Lower leg skin (tissue), 4 donors: ENCODE measurements at regions not wholly inside any gene's neighbourhood (a gene's known extent, or its start where the extent isn't known, plus 50 kb on each side); places are given as distances from the start of the nearest gene placed in this dataset.

Experiments
- DNase-seq, 2 donors: peaks; one replicate each; pipeline ENCODE4 v3.0.0-alpha.2; 2019; ENCODE audit warnings: low spot score in 2 of 2
- H3K4me3 ChIP-seq: fragments of 200-600 bp; sonication (generic); 2 replicates; pipeline ENCODE4 v1.5.1; 2017; ENCODE audit warnings: mild to moderate bottlenecking, low read depth; ENCODE audit not compliant: poor library complexity, severe bottlenecking
- POLR2A ChIP-seq, 2 donors: fragments of 450-650 bp; IDR thresholded peaks; one replicate each; pipeline ENCODE4 v1.6.1; 2016 to 2017; ENCODE audit warnings: antibody characterized with exemption in 2 of 2, mild to moderate bottlenecking in 1 of 2, moderate library complexity in 1 of 2
- WGBS, 2 donors: methylation state at CpG; one replicate each; pipeline ENCODE4 v1.1.5; 2018; 5-methylcytosine and 5-hydroxymethylcytosine counted together
- intact Hi-C: fragments of 100-400 bp; cut with DNase I; formaldehyde crosslinking; loops from one replicate; pipeline ENCODE4 v1.15.0; 2023; ENCODE audit warnings: low total_unique reads
- TF ChIP-seq, protein P1 (sequence below), 3 donors: fragments of 450-650 bp; IDR thresholded peaks; one replicate each; pipeline ENCODE4 v1.5.1; 2016; ENCODE audit warnings: antibody characterized with exemption in 3 of 3, mild to moderate bottlenecking in 3 of 3, moderate library complexity in 2 of 3

DNA sequence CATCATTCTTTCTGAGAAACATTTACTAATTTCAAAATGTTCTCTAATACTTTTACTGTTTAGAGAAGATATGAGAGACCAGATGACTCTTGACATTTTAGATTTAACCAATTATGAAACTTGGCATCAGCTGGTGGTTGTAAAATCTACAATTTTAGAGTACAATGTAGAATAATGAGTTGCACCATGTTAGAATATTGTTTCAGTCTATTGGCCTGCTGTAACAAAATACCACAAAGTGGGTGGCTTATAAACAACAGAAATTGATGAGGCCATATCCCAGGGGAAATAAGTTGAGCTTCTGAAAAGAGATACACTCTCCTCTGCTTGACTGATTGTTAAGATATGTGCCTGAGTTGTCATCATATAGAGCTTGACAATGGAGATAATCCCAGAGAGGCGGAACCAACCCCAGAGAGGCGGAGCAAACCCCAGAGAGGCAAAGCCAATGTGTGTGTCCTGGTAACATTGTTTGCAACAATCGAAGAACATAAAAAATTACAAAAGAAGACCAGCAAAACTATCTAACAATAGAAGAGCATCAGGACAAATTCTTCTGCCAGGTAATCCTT, 373.0 kb upstream of the SLITRK1 start:
- 91 to 94% methylated on average over 3 of the region's 3 CpGs for WGBS, 2 donors
- TF ChIP-seq, protein P1, sequence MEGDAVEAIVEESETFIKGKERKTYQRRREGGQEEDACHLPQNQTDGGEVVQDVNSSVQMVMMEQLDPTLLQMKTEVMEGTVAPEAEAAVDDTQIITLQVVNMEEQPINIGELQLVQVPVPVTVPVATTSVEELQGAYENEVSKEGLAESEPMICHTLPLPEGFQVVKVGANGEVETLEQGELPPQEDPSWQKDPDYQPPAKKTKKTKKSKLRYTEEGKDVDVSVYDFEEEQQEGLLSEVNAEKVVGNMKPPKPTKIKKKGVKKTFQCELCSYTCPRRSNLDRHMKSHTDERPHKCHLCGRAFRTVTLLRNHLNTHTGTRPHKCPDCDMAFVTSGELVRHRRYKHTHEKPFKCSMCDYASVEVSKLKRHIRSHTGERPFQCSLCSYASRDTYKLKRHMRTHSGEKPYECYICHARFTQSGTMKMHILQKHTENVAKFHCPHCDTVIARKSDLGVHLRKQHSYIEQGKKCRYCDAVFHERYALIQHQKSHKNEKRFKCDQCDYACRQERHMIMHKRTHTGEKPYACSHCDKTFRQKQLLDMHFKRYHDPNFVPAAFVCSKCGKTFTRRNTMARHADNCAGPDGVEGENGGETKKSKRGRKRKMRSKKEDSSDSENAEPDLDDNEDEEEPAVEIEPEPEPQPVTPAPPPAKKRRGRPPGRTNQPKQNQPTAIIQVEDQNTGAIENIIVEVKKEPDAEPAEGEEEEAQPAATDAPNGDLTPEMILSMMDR (IDR thresholded peaks at IDR 0.05), result no peak
- no peak for TF ChIP-seq POLR2A (IDR thresholded peaks at IDR 0.05)
- H3K4me3 ChIP-seq, result no peak overlapping the region
- DNase-seq, result no peak
- intact Hi-C loops, result no loop called here

DNA sequence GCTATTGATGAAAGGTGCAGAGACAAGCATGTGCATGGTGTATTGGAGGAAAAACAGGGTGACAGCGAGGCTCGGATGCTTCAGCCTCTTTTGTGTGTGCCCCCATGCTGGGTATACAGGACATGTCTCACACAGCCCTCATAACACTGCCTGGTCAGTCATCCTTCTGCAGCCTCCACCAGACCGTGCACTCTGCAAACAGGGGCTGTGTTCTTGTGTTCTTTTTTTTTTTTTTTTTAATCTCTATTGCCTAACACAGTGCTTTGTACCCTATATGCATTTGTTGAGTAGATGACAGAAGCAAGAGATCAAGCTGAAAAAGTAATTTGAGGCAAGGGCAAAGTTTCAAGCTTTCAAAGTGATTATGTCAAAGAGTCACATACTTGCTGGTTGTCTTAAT, 367.2 kb upstream of the SLITRK1 start:
- DNase-seq, result no peak

DNA sequence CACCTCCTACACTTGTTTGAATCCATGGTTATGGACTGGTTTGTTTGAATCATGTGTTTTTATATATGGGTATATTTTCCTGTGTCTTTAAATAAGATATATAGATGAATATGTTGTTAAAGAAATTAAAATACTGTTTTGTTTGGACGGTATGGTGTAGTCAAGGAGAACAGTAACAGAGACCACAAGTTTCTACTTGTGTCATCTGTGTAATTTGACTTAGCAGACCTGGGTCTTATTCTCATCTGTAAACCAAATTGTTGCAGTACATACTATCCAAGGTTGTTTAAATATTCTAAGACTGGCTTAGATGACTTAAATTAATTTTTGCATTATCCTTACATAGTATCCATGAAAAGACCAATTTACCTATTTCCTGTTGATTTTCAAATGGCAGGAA, 361.1 kb upstream of the SLITRK1 start:
- DNase-seq, result no peak
- TF ChIP-seq, protein P1 (IDR thresholded peaks at IDR 0.05), result no peak
- TF ChIP-seq POLR2A (IDR thresholded peaks at IDR 0.05), result no peak
- WGBS, 2 donors, result 43 to 45% methylated on average over 1 of the region's 1 CpG
- intact Hi-C loops, result no loop called here
- no peak overlapping the region for H3K4me3 ChIP-seq

More for the DNA sequence above, 367.2 kb upstream of the SLITRK1 start:
- intact Hi-C loops, result no loop called here
- H3K4me3 ChIP-seq, result no peak overlapping the region
- WGBS, 2 donors, result 83 to 90% methylated on average over 3 of the region's 3 CpGs
- TF ChIP-seq, protein P1 (IDR thresholded peaks at IDR 0.05), result no peak
- no peak for TF ChIP-seq POLR2A (IDR thresholded peaks at IDR 0.05)

DNA sequence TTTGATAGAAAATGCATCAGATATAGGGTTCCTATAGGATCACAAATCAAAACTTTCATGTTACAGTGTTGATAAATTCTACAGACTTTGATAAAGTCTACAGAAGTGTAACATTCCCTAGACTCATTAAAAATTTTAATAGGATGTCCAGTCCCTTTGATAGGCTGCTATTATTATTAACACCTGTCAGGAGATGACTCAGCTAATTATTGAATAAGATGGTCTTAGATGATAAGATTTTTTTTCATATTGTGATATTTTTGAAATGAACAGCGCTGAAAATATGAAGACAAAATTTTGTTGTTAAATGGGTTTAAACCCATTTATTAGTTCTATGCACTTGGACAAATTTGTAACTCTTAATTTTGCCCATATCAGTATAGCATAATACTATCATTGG, 356.8 kb upstream of the SLITRK1 start:
- no peak for DNase-seq
- no peak for TF ChIP-seq POLR2A (IDR thresholded peaks at IDR 0.05)
- TF ChIP-seq, protein P1 (IDR thresholded peaks at IDR 0.05), result no peak
- 96 to 98% methylated on average over 1 of the region's 1 CpG for WGBS, 2 donors
- no peak overlapping the region for H3K4me3 ChIP-seq
- intact Hi-C loops, result no loop called here

DNA sequence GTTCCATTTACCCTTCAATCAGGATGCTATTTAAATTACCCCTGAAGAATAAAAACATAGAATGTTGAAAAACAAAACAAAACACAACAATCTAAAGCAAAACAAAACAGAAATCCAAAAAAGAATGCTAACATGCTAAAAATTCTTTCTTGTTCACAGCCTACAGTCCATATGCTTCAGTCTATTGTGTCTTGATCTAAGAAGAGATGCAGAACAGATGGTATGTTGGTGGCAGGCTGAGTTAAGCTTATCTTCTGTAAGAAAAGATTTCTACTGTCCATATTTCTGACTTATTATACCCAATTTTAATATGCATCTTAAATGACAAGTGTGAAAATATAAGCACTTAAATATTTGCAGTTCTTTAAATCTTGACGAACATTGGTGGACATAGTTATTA, 356.1 kb upstream of the SLITRK1 start:
- H3K4me3 ChIP-seq, result no peak overlapping the region
- intact Hi-C loops, result no loop called here
- DNase-seq, result no peak
- 85 to 89% methylated on average over 1 of the region's 1 CpG for WGBS, 2 donors
- TF ChIP-seq POLR2A (IDR thresholded peaks at IDR 0.05), result no peak
- TF ChIP-seq, protein P1 (IDR thresholded peaks at IDR 0.05), result no peak

DNA sequence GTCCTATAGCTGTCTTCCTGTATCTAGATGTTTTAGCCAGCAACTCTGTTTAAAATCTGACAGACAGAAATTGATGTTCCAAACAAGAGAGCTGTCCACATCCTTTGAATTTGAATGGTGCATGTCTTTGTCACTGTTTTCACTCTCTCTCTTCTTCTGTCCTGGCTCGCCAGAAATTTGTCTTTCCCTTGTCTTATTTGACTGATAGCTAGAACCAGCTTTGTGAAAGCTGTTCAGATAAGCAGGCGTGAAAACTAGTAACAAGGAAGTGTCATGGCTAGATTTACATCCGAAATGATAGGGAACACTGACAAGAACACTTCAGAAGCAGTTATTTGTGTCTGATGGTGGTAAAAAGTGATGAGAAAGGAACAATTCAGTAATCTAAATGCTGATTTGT, 354.9 kb upstream of the SLITRK1 start:
- no peak overlapping the region for H3K4me3 ChIP-seq
- 48 to 56% methylated on average over 3 of the region's 3 CpGs for WGBS, 2 donors
- DNase-seq, result no peak
- intact Hi-C loops, result no loop called here
- TF ChIP-seq, protein P1 (IDR thresholded peaks at IDR 0.05), result no peak
- no peak for TF ChIP-seq POLR2A (IDR thresholded peaks at IDR 0.05)
